ENCODE measurements at regions not wholly inside any gene's neighbourhood (a gene's known extent, or its start where the extent isn't known, plus 50 kb on each side); places are given as distances from the start of the nearest gene placed in this dataset.

DNA sequence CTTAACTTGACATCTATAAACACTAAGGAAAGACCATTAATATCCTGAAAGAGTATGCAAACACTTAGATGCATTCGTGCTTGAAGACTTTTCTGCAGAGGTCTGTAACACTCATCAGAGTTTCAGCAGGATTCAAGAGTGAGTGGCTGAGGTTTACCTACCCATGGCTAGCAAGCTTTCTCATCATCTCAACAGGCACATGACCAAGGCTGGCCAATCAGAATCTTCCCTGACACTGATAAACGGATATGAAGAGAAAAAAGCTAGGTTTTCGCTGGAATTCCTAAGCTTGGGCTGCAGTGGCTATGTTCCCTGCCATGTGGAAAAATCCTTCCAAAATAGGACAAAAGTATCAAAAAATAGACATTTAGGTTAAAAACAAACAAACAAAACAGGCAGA lies 162.1 kb upstream of the USP15 start:
- TF ChIP-seq EP300 (IDR thresholded peaks at IDR 0.05), result no peak
- TF ChIP-seq, protein P1, sequence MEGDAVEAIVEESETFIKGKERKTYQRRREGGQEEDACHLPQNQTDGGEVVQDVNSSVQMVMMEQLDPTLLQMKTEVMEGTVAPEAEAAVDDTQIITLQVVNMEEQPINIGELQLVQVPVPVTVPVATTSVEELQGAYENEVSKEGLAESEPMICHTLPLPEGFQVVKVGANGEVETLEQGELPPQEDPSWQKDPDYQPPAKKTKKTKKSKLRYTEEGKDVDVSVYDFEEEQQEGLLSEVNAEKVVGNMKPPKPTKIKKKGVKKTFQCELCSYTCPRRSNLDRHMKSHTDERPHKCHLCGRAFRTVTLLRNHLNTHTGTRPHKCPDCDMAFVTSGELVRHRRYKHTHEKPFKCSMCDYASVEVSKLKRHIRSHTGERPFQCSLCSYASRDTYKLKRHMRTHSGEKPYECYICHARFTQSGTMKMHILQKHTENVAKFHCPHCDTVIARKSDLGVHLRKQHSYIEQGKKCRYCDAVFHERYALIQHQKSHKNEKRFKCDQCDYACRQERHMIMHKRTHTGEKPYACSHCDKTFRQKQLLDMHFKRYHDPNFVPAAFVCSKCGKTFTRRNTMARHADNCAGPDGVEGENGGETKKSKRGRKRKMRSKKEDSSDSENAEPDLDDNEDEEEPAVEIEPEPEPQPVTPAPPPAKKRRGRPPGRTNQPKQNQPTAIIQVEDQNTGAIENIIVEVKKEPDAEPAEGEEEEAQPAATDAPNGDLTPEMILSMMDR (IDR thresholded peaks at IDR 0.05), result no peak
